Spleen (tissue), 11 donors: ENCODE measurements at regions not wholly inside any gene's neighbourhood (a gene's known extent, or its start where the extent isn't known, plus 50 kb on each side); places are given as distances from the start of the nearest gene placed in this dataset.

Source experiments
- DNase-seq: peaks from one replicate; pipeline ENCODE4 v3.0.0-alpha.2; 2020
- H3K27ac ChIP-seq, 8 donors: fragments of 200-600 bp; sonication (generic) in 7 of 8; 1 replicate in 4 of 8; 2 replicates in 4 of 8; pipeline versions ENCODE4 v1.5.0 to v1.8.0; 2016 to 2021; ENCODE audit warnings: inconsistent platforms in 4 of 8, mild to moderate bottlenecking in 4 of 8, moderate library complexity in 1 of 8
- H3K27me3 ChIP-seq, 7 donors: fragments of 200-600 bp; sonication (generic) in 6 of 7; replicated peaks in 1 of 7; 1 replicate in 4 of 7; 2 replicates in 3 of 7; pipeline versions ENCODE4 v1.5.0 to v1.8.0; 2016 to 2021; ENCODE audit warnings: inconsistent platforms in 3 of 7, mild to moderate bottlenecking in 1 of 7
- H3K36me3 ChIP-seq, 6 donors: fragments of 200-600 bp; sonication (generic) in 5 of 6; 1 replicate in 4 of 6; 2 replicates in 2 of 6; pipeline versions ENCODE4 v1.5.0 to v1.8.0; 2016 to 2021; ENCODE audit warnings: inconsistent platforms in 2 of 6
- H3K4me1 ChIP-seq, 6 donors: fragments of 200-600 bp; sonication (generic) in 5 of 6; 1 replicate in 3 of 6; 2 replicates in 3 of 6; pipeline versions ENCODE4 v1.5.0 to v1.8.0; 2016 to 2021; ENCODE audit warnings: inconsistent platforms in 3 of 6
- H3K4me3 ChIP-seq, 8 donors: fragments of 200-600 bp; sonication (generic) in 7 of 8; 1 replicate in 4 of 8; 2 replicates in 4 of 8; pipeline versions ENCODE4 v1.5.0 to v1.8.0; 2016 to 2021; ENCODE audit warnings: inconsistent platforms in 4 of 8, mild to moderate bottlenecking in 4 of 8, moderate library complexity in 2 of 8
- H3K9me3 ChIP-seq, 8 donors: fragments of 200-600 bp; sonication (generic) in 7 of 8; 1 replicate in 4 of 8; 2 replicates in 4 of 8; pipeline versions ENCODE4 v1.5.0 to v1.8.0; 2016 to 2021; ENCODE audit warnings: inconsistent platforms in 4 of 8
- POLR2A ChIP-seq, 3 donors: fragments of 450-650 bp; IDR thresholded peaks; one replicate each; pipeline ENCODE4 v1.5.1; 2017; ENCODE audit warnings: antibody characterized with exemption in 3 of 3, mild to moderate bottlenecking in 1 of 3
- POLR2AphosphoS5 ChIP-seq, 3 donors: sonication (generic); formaldehyde crosslinking; IDR thresholded peaks; one replicate each; pipeline ENCODE4 v1.5.1; 2017; ENCODE audit warnings: antibody characterized with exemption in 3 of 3
- WGBS, 5 donors: extraction: QIAGEN DNeasy Blood & Tissue Kit in 3 of 5; methylation state at CpG; one replicate each; pipeline versions ENCODE4 v1.1.5 to v1.1.7; 2013 to 2018; 5-methylcytosine and 5-hydroxymethylcytosine counted together
- intact Hi-C: fragments of 100-400 bp; cut with DNase I; formaldehyde crosslinking; loops from one replicate; pipeline ENCODE4 v1.15.0; 2023; ENCODE audit warnings: low total_unique reads
- TF ChIP-seq, protein P1 (sequence below), 11 experiments: fragments of 200-600 bp in 7 of 11; fragments of 450-650 bp in 4 of 11; sonication (generic) in 4 of 11; IDR thresholded peaks in 8 of 11; conservative IDR thresholded peaks in 3 of 11; 1 replicate in 7 of 11; 2 replicates in 4 of 11; pipeline versions ENCODE4 v1.4.0 to v1.8.0; 2016 to 2021; ENCODE audit warnings: antibody characterized with exemption in 11 of 11, inconsistent platforms in 4 of 11, mild to moderate bottlenecking in 1 of 11
- donor health status: healthy with polysubstance abuse.
- donor health status: DM: no; HTN: no; CAD: no; lungs with moderate emphysema.
- donor health status: DM: no; HTN: no; CAD: no.
- donor health status: Bipolar disorder and iron deficiency.
- donor health status: healthy.
- donor health status: DM: no; HTN: no; CAD: no.
- donor health status: DM: yes; HTN: yes; CAD: no.

DNA sequence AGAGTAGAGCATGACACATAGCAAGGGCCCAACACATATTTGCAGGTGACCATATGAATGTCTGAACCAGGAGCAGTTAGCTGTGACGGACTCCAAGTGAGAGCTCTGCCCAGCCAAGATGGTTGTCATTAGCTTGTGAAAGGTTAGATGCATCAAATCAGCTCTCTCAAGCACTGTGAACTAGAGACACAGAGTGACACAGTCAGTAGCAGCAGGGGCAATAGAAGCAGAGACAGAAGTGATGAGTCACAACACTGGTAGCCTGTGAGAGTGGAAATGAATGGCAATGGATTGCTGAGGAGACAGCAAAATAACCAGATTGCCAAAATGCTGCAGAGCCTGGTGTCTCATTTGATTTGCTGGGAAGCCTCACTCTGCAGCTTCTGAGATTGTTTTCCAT is 558.9 kb downstream of the PKHD1 start:
- H3K4me1 ChIP-seq: no peaks in the 10 kb centered on the region
- intact Hi-C loops: no loop called here
- no peak for DNase-seq
- H3K9me3 ChIP-seq: no peaks in the 10 kb centered on the region
- no peak overlapping the region for H3K4me3 ChIP-seq
- TF ChIP-seq POLR2AphosphoS5 (IDR thresholded peaks at IDR 0.05): no peak
- TF ChIP-seq POLR2A (IDR thresholded peaks at IDR 0.05): no peak
- no peaks in the 10 kb centered on the region for H3K27me3 ChIP-seq
- WGBS, 5 donors: 69 to 97% (median 88%) methylated on average over 1 of the region's 1 CpG
- H3K27ac ChIP-seq: no peak overlapping the region
- no peaks in the 10 kb centered on the region for H3K36me3 ChIP-seq

DNA sequence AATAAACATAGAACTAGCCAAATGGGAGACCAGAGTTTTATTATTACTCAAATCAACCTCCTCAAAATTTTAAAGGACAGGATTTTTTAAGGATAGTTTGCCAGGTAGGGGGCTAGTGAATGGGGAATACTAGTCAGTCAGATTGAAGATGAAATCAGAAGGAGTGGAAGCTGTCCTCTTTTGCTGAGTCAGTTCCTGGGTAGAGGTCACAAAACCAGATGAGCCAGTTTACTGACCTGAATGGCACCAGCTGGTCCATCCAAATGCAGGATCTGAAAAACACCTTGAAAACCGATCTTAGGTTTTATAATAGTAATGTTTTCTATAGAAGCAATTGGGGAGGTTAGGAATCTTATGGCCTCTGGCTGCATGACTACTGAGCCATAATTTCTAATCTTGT is 558.2 kb downstream of the PKHD1 start:
- no peaks in the 10 kb centered on the region for H3K4me1 ChIP-seq
- intact Hi-C loops: no loop called here
- no peaks in the 10 kb centered on the region for H3K9me3 ChIP-seq
- TF ChIP-seq POLR2A (IDR thresholded peaks at IDR 0.05): no peak
- TF ChIP-seq POLR2AphosphoS5 (IDR thresholded peaks at IDR 0.05): no peak
- TF ChIP-seq, protein P1, sequence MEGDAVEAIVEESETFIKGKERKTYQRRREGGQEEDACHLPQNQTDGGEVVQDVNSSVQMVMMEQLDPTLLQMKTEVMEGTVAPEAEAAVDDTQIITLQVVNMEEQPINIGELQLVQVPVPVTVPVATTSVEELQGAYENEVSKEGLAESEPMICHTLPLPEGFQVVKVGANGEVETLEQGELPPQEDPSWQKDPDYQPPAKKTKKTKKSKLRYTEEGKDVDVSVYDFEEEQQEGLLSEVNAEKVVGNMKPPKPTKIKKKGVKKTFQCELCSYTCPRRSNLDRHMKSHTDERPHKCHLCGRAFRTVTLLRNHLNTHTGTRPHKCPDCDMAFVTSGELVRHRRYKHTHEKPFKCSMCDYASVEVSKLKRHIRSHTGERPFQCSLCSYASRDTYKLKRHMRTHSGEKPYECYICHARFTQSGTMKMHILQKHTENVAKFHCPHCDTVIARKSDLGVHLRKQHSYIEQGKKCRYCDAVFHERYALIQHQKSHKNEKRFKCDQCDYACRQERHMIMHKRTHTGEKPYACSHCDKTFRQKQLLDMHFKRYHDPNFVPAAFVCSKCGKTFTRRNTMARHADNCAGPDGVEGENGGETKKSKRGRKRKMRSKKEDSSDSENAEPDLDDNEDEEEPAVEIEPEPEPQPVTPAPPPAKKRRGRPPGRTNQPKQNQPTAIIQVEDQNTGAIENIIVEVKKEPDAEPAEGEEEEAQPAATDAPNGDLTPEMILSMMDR (IDR thresholded peaks at IDR 0.05 in 8 of 11, conservative IDR thresholded peaks at IDR 0.05 in 3 of 11): no peak
- H3K4me3 ChIP-seq: no peak overlapping the region
- no peak for DNase-seq
- H3K36me3 ChIP-seq: no peaks in the 10 kb centered on the region
- H3K27ac ChIP-seq: no peak overlapping the region
- WGBS, 5 donors: 74 to 89% (median 79%) methylated on average over 1 of the region's 1 CpG
- no peaks in the 10 kb centered on the region for H3K27me3 ChIP-seq

DNA sequence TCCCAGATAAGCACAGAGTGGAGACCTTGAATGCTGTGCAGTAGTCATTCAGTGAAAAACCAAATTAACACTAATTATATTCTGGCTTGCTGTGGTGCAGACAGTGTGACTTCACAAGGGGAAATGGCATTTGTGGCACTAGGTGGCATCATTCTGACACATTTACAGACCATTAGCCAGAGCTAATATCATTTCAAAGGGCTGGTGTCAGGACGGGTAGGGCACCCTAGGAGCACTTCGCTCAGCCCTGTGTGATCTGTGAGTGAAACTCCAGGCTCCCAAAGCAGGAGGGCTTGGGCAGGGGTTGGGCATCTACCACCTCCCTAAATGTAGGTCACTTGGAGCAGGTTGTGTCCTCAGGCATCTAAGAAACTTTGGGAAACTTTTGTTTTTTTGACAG is 555.8 kb downstream of the PKHD1 start:
- no peak for DNase-seq
- H3K4me1 ChIP-seq: no peaks in the 10 kb centered on the region
- no peak for TF ChIP-seq POLR2A (IDR thresholded peaks at IDR 0.05)
- no peak for TF ChIP-seq POLR2AphosphoS5 (IDR thresholded peaks at IDR 0.05)
- TF ChIP-seq, protein P1 (IDR thresholded peaks at IDR 0.05 in 8 of 11, conservative IDR thresholded peaks at IDR 0.05 in 3 of 11): no peak
- intact Hi-C loops: no loop called here
- H3K27me3 ChIP-seq: no peaks in the 10 kb centered on the region
- no peak overlapping the region for H3K27ac ChIP-seq
- H3K9me3 ChIP-seq: no peaks in the 10 kb centered on the region
- 39 to 67% (median 55%) methylated on average over 2 of the region's 2 CpGs for WGBS, 5 donors
- no peaks in the 10 kb centered on the region for H3K36me3 ChIP-seq
- H3K4me3 ChIP-seq: no peak overlapping the region

DNA sequence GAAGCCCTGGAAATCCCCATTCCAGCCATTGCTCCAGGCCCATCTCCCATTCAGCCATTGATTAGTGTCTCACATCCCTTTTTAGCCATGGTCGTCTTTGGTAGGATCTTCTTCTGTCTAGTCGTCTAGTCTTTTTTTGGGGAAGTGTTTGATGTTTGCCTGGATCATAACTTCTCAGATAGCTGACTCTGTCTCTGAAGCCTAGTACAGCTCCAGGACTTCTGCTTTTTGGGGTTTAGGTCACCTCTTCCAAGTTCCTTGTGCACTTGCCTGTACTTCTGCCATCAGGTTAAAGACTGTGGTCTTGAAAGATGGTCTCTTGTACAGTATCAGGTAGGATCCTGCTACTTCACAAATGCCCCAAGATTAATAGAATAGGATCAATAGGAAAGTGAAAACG is 553.5 kb downstream of the PKHD1 start:
- no peak for DNase-seq
- intact Hi-C loops: no loop called here
- TF ChIP-seq POLR2AphosphoS5 (IDR thresholded peaks at IDR 0.05) (no peak), POLR2A (IDR thresholded peaks at IDR 0.05) (no peak)
- TF ChIP-seq, protein P1 (IDR thresholded peaks at IDR 0.05 in 8 of 11, conservative IDR thresholded peaks at IDR 0.05 in 3 of 11): no peak

DNA sequence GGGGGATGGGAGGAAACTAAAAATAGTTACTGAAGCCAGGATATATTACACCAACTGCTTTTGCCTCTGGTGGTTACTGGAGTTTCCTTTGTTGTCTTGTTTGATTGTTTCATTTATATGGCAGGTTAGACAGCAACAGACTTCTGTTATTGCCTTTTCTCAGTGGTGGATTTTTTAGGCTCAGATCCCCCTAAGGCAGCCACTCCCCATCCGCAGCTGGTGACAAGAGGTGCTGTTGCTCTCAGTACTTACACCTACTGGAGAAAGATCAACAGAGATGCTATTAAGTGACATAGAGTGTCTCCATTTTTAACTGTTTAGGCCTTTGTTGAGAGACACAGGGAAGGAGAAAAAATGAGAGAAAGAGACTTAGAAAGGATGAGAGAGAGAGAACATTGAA is 552.1 kb downstream of the PKHD1 start:
- intact Hi-C loops: no loop called here
- TF ChIP-seq POLR2A (IDR thresholded peaks at IDR 0.05) (no peak), POLR2AphosphoS5 (IDR thresholded peaks at IDR 0.05) (no peak)
- TF ChIP-seq, protein P1 (IDR thresholded peaks at IDR 0.05 in 8 of 11, conservative IDR thresholded peaks at IDR 0.05 in 3 of 11): no peak
- Histone ChIP-seq H3K27ac (no peak overlapping the region), H3K36me3 (no peaks in the 10 kb centered on the region), H3K4me1 (no peaks in the 10 kb centered on the region), H3K27me3 (no peaks in the 10 kb centered on the region), H3K4me3 (no peak overlapping the region), H3K9me3 (no peaks in the 10 kb centered on the region)
- 19 to 47% (median 36%) methylated on average over 1 of the region's 1 CpG for WGBS, 5 donors
- DNase-seq: no peak

More for the DNA sequence above, 553.5 kb downstream of the PKHD1 start:
- no peaks in the 10 kb centered on the region for H3K36me3 ChIP-seq
- no peak overlapping the region for H3K27ac ChIP-seq
- WGBS, 5 donors: 51 to 72% (median 60%) methylated on average over 3 of the region's 3 CpGs
- no peak overlapping the region for H3K4me3 ChIP-seq
- no peaks in the 10 kb centered on the region for H3K4me1 ChIP-seq
- no peaks in the 10 kb centered on the region for H3K9me3 ChIP-seq
- H3K27me3 ChIP-seq: no peaks in the 10 kb centered on the region
